K562 (cell line): ENCODE measurements at regions not wholly inside any gene's neighbourhood (a gene's known extent, or its start where the extent isn't known, plus 50 kb on each side); places are given as distances from the start of the nearest gene placed in this dataset.

ENCODE experiments used
- FOXK1 ChIP-seq: sonication (generic); formaldehyde crosslinking; IDR thresholded peaks from 2 replicates; pipeline ENCODE4 v1.8.0; 2022; ENCODE audit warnings: missing genetic modification reagents, mild to moderate bottlenecking, borderline replicate concordance
- NFE2L1 ChIP-seq: fragments of 450-650 bp; IDR thresholded peaks from 2 replicates; pipeline ENCODE4 v1.6.1; 2016; ENCODE audit warnings: missing genetic modification characterization, low read depth, mild to moderate bottlenecking, missing compliant biosample characterization, moderate library complexity, borderline replicate concordance
- POLR2AphosphoS5 ChIP-seq: IDR thresholded peaks from 2 replicates; pipeline ENCODE4 v1.6.1; 2011; ENCODE audit warnings: mild to moderate bottlenecking, low read depth, low read length, moderate library complexity; ENCODE audit not compliant: control insufficient read depth, insufficient read depth
- TF ChIP-seq, protein P1 (sequence below): fragments of 450-650 bp; formaldehyde crosslinking; IDR thresholded peaks from 2 replicates; pipeline ENCODE4 v1.4.0; 2022; ENCODE audit warnings: mild to moderate bottlenecking, moderate library complexity
- TF ChIP-seq, protein P2 (sequence below), 2 experiments: fragments of 450-650 bp in 1 of 2; sonication (generic) in 1 of 2; formaldehyde crosslinking in 1 of 2; IDR thresholded peaks in 1 of 2; conservative IDR thresholded peaks in 1 of 2; 2 replicates each; pipeline versions ENCODE4 v1.6.1 to v1.8.1; 2016 to 2023; ENCODE audit warnings: mild to moderate bottlenecking in 2 of 2, moderate library complexity in 2 of 2, inconsistent platforms in 1 of 2, missing genetic modification reagents in 1 of 2

DNA sequence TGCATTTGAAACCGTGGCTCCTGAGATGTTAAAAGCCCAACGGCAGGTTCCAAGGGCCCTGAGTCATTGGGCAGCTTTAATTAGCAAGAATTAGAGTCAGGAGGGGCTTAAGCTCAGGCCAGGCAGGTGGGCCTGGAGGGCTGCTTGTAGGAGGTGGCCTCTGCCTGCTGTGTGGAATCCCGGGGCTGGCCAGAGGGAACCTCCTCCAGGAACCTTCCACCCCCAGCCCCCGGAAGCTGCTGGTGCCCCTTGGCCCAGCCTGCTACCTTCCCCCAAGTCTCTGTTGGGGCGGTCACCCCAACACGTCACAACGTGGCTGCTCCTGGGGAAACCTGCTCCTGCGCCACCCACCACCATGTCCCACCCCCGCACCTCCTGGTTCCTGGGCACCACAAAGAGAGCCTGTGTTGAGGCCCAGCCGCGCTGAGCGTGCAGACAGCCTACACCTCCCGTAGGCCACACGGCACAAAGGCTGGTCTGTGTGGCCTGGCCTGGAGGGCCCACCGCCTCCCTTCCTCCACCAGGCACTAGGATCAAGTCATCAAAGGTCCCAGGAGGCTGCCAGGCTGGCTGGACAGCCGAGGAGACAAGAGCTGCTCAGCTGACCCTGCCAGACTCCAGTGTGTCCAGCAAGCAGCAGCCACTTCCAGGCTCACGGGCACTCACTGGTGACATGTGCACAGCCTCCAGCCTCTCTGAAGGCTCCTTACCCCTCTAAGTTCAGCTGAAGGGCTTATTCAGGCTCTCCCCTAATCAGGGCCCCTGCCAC, 86.3 kb downstream of the SNX5 start:
- TF ChIP-seq, protein P1, sequence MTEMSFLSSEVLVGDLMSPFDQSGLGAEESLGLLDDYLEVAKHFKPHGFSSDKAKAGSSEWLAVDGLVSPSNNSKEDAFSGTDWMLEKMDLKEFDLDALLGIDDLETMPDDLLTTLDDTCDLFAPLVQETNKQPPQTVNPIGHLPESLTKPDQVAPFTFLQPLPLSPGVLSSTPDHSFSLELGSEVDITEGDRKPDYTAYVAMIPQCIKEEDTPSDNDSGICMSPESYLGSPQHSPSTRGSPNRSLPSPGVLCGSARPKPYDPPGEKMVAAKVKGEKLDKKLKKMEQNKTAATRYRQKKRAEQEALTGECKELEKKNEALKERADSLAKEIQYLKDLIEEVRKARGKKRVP: no peak
- no peak for TF ChIP-seq NFE2L1 (tag)
- TF ChIP-seq, protein P2, sequence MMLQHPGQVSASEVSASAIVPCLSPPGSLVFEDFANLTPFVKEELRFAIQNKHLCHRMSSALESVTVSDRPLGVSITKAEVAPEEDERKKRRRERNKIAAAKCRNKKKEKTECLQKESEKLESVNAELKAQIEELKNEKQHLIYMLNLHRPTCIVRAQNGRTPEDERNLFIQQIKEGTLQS (IDR thresholded peaks at IDR 0.05): no peak
- TF ChIP-seq, protein P2 (CRISPR knock-in tag; conservative IDR thresholded peaks at IDR 0.05): no peak
- no peak for TF ChIP-seq FOXK1 (CRISPR knock-in tag)
- no peak for TF ChIP-seq POLR2AphosphoS5
